Mucosa of descending colon (tissue), 3 donors: ENCODE measurements at regions not wholly inside any gene's neighbourhood (a gene's known extent, or its start where the extent isn't known, plus 50 kb on each side); places are given as distances from the start of the nearest gene placed in this dataset.
"Not testable (repeated sequence)": the region's sequence is repeated elsewhere in the genome, so short reads cannot be mapped to it uniquely, and the experiment has no call there.

ENCODE experiments used
- ATAC-seq: fragments of 200-7000 bp; cut with Tn5 transposase; one replicate; pipeline ENCODE4 v1.9.1; 2020; ENCODE audit warnings: mild to moderate bottlenecking, moderate library complexity
- DNase-seq, 3 donors: peaks; one replicate each; pipeline ENCODE4 v3.0.0-alpha.2; 2020
- H3K36me3 ChIP-seq: fragments of 200-600 bp; one replicate; pipeline ENCODE4 v1.8.0; 2021; ENCODE audit warnings: low read depth, mild to moderate bottlenecking
- H3K4me1 ChIP-seq: fragments of 200-600 bp; one replicate; pipeline ENCODE4 v1.8.0; 2021; ENCODE audit warnings: low read depth, mild to moderate bottlenecking
- H3K4me3 ChIP-seq: fragments of 200-600 bp; one replicate; pipeline ENCODE4 v1.8.0; 2021; ENCODE audit warnings: mild to moderate bottlenecking
- H3K9me3 ChIP-seq: fragments of 200-600 bp; one replicate; pipeline ENCODE4 v1.8.0; 2021; ENCODE audit warnings: mild to moderate bottlenecking
- intact Hi-C, 2 donors: fragments of 100-400 bp; cut with DNase I in 1 of 2; cut with micrococcal nuclease in 1 of 2; formaldehyde crosslinking; loops; one replicate each; pipeline versions ENCODE4 v1.11.0 to v1.11.1; 2022; cut with DNase I, micrococcal nuclease
- TF ChIP-seq, protein P1 (sequence below): fragments of 200-600 bp; IDR thresholded peaks from one replicate; pipeline ENCODE4 v1.8.0; 2022; ENCODE audit warnings: antibody characterized with exemption, mild to moderate bottlenecking
- donor health status: DM: no; HTN: no; CAD: no; lungs with moderate emphysema.
- donor health status: DM: no; HTN: no; CAD: no.
- donor health status: DM: no; HTN: yes; CAD: no.

DNA sequence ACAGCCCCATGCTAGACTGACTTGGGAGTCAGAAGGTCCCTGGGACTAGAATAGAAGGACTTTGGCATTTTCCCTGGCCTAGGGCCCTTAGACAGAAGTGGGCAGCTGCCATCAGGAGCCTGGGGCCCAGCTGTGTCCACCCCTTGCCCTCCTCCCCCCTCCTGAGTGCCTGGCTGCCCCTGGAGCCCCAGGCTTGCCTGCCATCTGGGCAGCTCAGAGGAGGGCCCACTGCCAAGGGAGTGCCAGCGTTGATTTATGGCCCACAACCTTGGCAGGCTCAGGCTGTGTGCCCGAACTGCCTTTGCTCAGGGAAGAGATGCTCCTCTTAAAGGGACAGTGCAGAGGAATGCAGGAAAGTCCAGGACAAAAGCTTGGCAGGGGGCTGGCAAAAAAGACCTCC lies 439.1 kb downstream of the SPATA31A7 start:
- H3K9me3 ChIP-seq, H3K36me3 ChIP-seq, ATAC-seq, H3K4me3 ChIP-seq, H3K4me1 ChIP-seq, intact Hi-C loops: not testable (repeated sequence)
- peak in 1 of 3 donors; percentile 48 for DNase-seq

DNA sequence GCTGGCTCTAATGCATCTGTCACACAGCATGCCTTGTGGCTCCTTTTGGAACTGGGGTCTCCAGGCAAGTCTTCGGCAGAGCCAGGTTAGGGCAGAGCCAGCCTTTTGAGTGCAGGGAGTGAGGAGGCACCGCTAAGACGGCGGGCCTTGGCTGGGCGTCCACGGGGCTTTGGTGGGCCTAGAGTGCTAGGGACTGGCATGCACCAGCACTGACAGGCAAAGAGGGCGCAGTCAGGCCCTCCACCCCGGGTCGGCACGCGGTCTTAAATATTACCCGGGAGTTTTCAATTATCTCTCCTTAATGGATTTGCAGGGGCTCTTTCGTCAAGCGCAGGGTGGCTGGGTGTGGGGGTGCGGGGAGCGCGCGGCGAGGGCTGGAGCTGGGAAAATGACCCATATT lies 444.4 kb downstream of the SPATA31A7 start:
- TF ChIP-seq, protein P1, sequence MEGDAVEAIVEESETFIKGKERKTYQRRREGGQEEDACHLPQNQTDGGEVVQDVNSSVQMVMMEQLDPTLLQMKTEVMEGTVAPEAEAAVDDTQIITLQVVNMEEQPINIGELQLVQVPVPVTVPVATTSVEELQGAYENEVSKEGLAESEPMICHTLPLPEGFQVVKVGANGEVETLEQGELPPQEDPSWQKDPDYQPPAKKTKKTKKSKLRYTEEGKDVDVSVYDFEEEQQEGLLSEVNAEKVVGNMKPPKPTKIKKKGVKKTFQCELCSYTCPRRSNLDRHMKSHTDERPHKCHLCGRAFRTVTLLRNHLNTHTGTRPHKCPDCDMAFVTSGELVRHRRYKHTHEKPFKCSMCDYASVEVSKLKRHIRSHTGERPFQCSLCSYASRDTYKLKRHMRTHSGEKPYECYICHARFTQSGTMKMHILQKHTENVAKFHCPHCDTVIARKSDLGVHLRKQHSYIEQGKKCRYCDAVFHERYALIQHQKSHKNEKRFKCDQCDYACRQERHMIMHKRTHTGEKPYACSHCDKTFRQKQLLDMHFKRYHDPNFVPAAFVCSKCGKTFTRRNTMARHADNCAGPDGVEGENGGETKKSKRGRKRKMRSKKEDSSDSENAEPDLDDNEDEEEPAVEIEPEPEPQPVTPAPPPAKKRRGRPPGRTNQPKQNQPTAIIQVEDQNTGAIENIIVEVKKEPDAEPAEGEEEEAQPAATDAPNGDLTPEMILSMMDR: no peak
- H3K9me3 ChIP-seq: peaks cover 3% of the 10 kb centered on the region
- no peaks in the 10 kb centered on the region for H3K36me3 ChIP-seq
- H3K4me3 ChIP-seq: no peak overlapping the region
- intact Hi-C loops: no loop called here
- DNase-seq (peak in 1 of 3 donors; percentile 34), ATAC-seq (no peak)
- no peaks in the 10 kb centered on the region for H3K4me1 ChIP-seq

DNA sequence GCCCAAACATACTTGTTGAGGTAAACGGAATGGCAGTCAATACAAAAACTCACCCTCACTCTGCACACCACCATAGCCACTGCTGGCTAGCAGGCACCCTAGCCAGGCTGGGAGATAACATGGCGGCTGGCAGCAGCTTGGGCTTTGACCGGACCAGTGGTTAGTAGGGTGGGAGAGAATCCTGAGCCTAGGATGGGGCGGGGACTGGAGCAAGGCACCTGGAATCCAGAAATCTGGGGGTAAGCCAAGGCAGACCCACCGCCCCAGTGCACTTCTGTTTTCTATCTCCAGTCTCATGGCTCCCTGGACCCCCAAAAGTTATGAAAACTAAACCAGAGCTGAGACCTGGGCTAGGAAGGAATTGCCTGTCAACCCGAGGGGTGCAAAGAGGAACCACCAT lies 474.4 kb downstream of the SPATA31A7 start:
- H3K4me3 ChIP-seq, intact Hi-C loops, H3K4me1 ChIP-seq, ATAC-seq, H3K36me3 ChIP-seq, DNase-seq: not testable (repeated sequence)
- peaks cover 34% of the 10 kb centered on the region for H3K9me3 ChIP-seq

DNA sequence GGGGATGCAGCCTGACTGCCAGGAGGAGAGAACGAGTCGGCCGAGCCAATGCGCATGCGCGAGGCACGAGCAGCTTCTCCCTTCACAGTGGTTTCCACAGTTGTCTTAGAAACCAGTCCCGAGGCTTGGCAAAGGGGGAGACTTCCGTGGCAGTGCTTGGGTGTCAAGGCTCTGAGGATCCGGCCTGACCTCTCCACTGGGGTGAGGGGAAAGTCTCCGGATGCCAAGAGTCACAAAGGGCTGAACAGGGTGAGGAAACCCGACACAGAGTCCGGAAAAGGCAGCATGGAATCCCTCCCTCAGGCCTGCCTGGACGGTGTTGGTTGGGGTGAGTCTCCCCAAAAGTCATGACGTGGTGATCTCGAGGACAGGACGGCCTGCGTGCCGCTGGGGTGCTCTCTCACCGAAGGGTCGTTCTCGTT lies 475.5 kb downstream of the SPATA31A7 start:
- TF ChIP-seq, protein P1: no peak

DNA sequence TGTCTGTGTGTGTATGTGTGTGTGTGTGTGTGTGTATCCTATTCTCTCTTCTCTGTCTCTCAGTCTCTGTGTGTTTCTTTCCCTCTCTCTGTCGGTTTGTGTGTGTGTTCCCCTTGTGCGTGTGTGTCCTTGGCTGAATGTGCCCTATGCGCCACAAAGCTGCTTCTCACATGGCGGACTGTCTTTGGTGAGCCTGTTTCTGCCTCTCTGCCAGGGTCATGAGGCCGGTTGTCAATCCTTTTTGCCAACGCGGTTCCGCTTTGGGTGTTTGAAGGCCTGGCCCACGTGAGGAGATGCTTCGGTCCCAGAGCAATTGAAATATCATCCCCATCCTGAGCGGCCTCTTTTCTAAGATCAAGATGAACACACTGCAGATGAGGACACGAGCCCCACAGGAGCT lies 476.0 kb downstream of the SPATA31A7 start:
- peaks cover 50% of the 10 kb centered on the region for H3K9me3 ChIP-seq
- no peaks in the 10 kb centered on the region for H3K4me1 ChIP-seq
- TF ChIP-seq, protein P1: no peak
- DNase-seq: no peak
- H3K36me3 ChIP-seq: no peaks in the 10 kb centered on the region
- no peak for ATAC-seq
- intact Hi-C loops: no loop called here
- H3K4me3 ChIP-seq: no peak overlapping the region

More for the DNA sequence above, 475.5 kb downstream of the SPATA31A7 start:
- peaks cover 45% of the 10 kb centered on the region for H3K9me3 ChIP-seq
- H3K4me1 ChIP-seq: no peaks in the 10 kb centered on the region
- intact Hi-C loops: no loop called here
- no peak overlapping the region for H3K4me3 ChIP-seq
- ATAC-seq (no peak), DNase-seq (no peak)
- no peaks in the 10 kb centered on the region for H3K36me3 ChIP-seq

DNA sequence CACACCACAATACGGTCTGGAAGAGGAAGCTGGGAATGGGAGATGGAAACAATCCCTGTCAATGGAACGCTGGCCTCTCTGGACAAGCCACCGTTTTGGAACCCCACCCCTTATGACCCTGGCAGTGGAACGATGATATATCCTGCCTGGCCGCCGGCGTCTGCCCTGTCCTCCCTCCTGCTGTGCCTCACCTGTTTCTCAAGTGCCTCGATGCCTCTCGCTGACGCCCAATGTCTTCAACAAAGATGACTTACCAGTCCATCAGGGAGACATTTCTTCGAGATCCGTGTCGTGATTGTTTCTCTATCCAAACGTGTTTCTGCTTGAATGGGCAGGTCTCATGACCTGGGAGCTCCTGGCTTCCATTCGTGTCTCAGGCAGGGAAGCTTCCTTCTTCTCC lies 476.5 kb downstream of the SPATA31A7 start:
- TF ChIP-seq, protein P1: no peak
- H3K4me1 ChIP-seq: no peaks in the 10 kb centered on the region
- ATAC-seq (no peak), DNase-seq (no peak)
- intact Hi-C loops: no loop called here
- H3K36me3 ChIP-seq: no peaks in the 10 kb centered on the region
- H3K9me3 ChIP-seq: peaks cover 53% of the 10 kb centered on the region
- H3K4me3 ChIP-seq: no peak overlapping the region

DNA sequence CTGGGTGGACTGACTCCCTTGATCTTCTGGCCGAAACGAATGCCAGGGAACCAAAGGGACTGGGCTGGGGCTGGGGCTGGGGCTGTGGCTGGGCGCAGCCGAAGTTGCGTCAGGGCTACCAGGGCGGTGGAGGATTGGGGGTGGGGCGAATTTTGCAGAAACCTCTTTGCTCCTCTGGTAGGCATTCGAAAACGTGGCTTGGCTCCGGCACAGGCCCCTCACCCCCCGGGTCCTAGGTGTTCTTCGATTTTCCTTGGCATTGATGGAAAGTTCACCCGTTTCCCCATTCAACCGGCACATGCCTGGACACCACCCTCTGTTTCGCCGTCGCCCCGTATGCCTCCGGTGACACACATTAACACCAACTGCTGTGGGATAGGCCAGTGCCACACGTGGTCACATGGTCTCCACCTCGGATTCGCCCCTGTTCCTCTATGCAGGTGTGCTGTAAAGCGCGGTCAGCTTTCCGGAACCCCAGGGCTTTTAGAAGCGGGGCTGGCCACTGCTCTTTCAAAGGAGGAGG lies 477.1 kb downstream of the SPATA31A7 start:
- intact Hi-C loops: no loop called here
- Histone ChIP-seq H3K4me1 (no peaks in the 10 kb centered on the region), H3K4me3 (no peak overlapping the region), H3K36me3 (no peaks in the 10 kb centered on the region), H3K9me3 (peaks cover 55% of the 10 kb centered on the region)
- DNase-seq: no peak
- no peak for ATAC-seq
- TF ChIP-seq, protein P1: no peak
